ENCODE measurements at regions not wholly inside any gene's neighbourhood (a gene's known extent, or its start where the extent isn't known, plus 50 kb on each side); places are given as distances from the start of the nearest gene placed in this dataset.

GRCh38 chr9:7243838-7244237, 486.1 kb downstream of the KDM4C start:
- ATAC-seq (peak; percentile 74), DNase-seq (peak in 1 of 3 donors; percentile 41)
- no peaks in the 10 kb centered on the region for H3K9me3 ChIP-seq
- no peaks in the 10 kb centered on the region for H3K36me3 ChIP-seq (ENCODE audit: low read depth)
- peaks cover 8% of the 10 kb centered on the region for H3K4me1 ChIP-seq (ENCODE audit: low read depth)
- intact Hi-C loops (cut with DNase I, micrococcal nuclease): no loop called here
- TF ChIP-seq CTCF (IDR thresholded peaks at IDR 0.05): no peak
- no peak overlapping the region for H3K4me3 ChIP-seq

- no peak overlapping the region for H3K4me3 ChIP-seq
- H3K9me3 ChIP-seq: no peaks in the 10 kb centered on the region
- H3K4me1 ChIP-seq (ENCODE audit: low read depth): peaks cover 8% of the 10 kb centered on the region
- peak; percentile 72 for ATAC-seq
- TF ChIP-seq CTCF (IDR thresholded peaks at IDR 0.05): no peak
- H3K36me3 ChIP-seq (ENCODE audit: low read depth): no peaks in the 10 kb centered on the region
- intact Hi-C loops (cut with DNase I, micrococcal nuclease): no loop called here
- no peak for DNase-seq
Observed at GRCh38 chr9:7242126-7242525, 484.4 kb downstream of the KDM4C start.

- peaks cover 8% of the 10 kb centered on the region for H3K4me1 ChIP-seq (ENCODE audit: low read depth)
- H3K4me3 ChIP-seq: no peak overlapping the region
- no peaks in the 10 kb centered on the region for H3K9me3 ChIP-seq
- H3K36me3 ChIP-seq (ENCODE audit: low read depth): no peaks in the 10 kb centered on the region
- no peak for TF ChIP-seq CTCF (IDR thresholded peaks at IDR 0.05)
- ATAC-seq (peak; percentile 78), DNase-seq (no peak)
- intact Hi-C loops (cut with DNase I, micrococcal nuclease): no loop called here
Observed at GRCh38 chr9:7241694-7242093, 483.9 kb downstream of the KDM4C start.

- ATAC-seq: no peak
- Histone ChIP-seq H3K9me3 (no peaks in the 10 kb centered on the region), H3K36me3 (ENCODE audit: low read depth) (no peaks in the 10 kb centered on the region), H3K4me1 (ENCODE audit: low read depth) (peaks cover 8% of the 10 kb centered on the region), H3K4me3 (no peak overlapping the region)
- DNase-seq: no peak
- intact Hi-C loops (cut with DNase I, micrococcal nuclease): no loop called here
- TF ChIP-seq CTCF (IDR thresholded peaks at IDR 0.05): no peak
Observed at GRCh38 chr9:7240569-7241311, 483.0 kb downstream of the KDM4C start.

GRCh38 chr9:7239708-7240107, 481.9 kb downstream of the KDM4C start:
- no peak for TF ChIP-seq CTCF (IDR thresholded peaks at IDR 0.05)
- Histone ChIP-seq H3K4me1 (ENCODE audit: low read depth) (peaks cover 8% of the 10 kb centered on the region), H3K9me3 (no peaks in the 10 kb centered on the region), H3K4me3 (no peak overlapping the region), H3K36me3 (ENCODE audit: low read depth) (no peaks in the 10 kb centered on the region)
- intact Hi-C loops (cut with DNase I, micrococcal nuclease): no loop called here
- DNase-seq: no peak
- no peak for ATAC-seq

Measured in mucosa of descending colon (tissue), 3 donors.